Esophagus mucosa (tissue), 1 donor: ENCODE measurements at regions not wholly inside any gene's neighbourhood (a gene's known extent, or its start where the extent isn't known, plus 50 kb on each side); places are given as distances from the start of the nearest gene placed in this dataset.
A peak's percentile ranks its signal among the peaks of the same experiment; 100 is the strongest.

ENCODE experiments used
- ATAC-seq: fragments of 200-7000 bp; cut with Tn5 transposase; one replicate; pipeline ENCODE4 v1.9.1; 2020
- donor health status: DM: yes; HTN: yes; CAD: no.

DNA sequence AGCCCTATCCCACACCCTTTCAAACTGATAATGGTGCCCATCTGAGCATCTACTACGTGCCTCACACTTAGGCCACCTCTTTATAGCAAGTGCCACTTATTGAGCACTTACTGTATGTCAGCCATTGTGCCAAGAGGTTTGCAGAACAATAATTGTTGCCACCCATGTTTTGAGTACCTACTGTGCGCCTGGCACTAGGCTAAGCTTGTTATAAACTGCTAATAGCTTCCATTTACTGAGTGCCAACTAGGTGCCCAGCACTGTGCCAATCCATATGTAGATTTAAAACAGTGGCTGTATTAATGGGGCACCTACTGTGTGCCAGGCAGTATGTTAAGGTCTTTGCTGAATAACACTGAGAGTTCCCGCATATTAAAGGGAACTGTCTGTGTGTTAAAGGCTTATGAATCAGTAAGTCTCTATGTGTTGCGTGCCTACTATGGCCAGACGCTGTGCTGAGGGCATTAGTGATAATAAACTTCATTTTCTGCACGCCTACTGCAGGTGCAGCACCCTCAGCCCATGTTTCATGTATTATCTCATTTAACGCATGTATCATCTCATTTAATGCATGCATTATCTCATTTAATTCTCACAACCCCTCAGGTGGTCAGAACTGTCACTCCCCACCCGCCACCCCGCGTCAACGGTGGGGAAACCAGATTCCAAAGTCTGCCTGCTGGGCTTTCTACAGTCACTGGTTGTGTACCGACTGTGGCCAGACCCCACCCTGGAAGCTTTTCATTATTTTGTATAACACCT is 105.0 kb downstream of the PTPRS start:
- no peak for ATAC-seq

DNA sequence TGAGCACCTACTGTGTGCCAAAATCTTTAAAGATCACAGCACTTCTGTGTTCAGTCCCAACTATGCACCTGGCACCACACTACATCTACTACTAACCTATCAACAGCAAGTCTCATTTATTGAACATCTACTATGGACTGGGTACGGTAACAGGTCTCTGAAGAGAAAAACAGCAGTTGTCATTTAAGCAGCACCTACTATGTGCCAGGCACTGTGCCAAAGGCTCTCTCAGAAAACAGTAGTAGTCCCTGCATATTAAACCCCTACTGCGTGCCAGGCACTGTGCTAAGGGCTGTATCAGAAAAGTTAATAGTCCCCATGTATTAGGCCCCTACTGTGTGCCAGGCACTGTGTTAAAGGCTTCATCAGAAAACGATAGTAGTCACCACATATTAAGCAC is 106.2 kb downstream of the PTPRS start:
- ATAC-seq, result no peak

DNA sequence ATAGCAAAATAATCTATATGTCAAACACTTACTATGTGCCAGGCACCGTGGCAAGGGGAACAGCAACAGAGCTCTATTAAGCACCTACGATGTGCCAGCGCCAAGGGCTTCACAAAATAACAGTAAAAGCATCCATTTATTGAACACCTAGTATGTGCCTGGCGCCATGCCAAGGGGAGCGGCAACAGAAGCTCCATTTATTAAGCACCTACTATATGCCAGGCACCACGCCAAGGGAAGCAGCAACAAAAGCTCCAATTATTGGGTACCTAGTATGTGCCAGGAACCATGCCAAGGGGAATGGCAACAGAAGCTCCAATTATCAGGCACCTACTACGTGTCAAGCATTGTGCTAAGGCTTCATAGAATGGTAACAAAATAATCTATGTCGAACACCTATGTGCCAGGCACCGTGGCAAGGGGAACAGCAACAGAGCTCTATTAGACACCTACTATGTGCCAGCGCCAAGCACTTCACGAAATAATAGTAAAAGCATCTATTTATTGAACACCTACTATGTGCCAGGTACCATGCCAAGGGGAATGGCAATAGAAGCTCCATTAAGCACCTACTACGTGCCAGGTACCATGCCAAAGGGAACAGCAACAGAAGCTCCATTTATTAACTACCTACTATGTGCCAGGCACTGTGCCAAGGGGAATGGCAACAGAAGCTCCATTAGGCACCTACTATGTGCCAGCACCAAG is 107.7 kb downstream of the PTPRS start:
- ATAC-seq, result no peak

DNA sequence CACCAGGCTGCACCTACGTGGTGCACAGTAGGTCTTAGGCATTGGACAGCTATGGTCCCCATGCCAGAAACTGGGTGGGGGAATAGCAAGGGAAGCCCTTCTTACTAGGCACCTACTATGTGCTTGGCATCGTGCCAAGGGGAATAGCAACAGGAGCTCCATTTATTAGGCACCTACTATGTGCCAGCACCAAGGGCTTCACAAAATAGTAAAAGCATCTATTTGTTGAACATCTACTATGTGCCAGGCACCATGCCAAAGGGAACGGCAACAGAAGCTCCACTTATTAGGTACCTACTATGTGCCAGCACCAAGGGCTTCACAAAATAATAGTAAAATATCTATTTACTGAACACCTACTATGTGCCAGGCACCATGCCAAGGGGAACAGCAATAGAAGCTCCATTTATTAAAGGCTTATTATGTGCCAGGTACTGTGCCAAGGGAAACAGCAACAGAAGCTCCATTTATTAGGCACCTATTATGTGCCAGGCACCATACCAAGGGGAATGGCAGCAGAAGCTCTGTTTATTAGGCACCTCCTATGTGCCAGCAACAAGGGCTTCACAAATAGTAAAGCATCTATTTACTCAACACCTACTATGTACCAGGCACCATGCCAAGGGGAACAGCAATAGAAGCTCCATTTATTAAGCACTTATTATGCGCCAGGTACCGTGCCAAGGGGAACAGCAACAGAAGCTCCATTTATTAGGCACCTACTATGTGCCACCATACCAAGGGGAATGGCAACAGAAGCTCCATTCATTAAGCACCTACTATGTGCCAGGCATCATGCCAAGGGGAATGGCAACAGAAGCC is 108.5 kb downstream of the PTPRS start:
- no peak for ATAC-seq

DNA sequence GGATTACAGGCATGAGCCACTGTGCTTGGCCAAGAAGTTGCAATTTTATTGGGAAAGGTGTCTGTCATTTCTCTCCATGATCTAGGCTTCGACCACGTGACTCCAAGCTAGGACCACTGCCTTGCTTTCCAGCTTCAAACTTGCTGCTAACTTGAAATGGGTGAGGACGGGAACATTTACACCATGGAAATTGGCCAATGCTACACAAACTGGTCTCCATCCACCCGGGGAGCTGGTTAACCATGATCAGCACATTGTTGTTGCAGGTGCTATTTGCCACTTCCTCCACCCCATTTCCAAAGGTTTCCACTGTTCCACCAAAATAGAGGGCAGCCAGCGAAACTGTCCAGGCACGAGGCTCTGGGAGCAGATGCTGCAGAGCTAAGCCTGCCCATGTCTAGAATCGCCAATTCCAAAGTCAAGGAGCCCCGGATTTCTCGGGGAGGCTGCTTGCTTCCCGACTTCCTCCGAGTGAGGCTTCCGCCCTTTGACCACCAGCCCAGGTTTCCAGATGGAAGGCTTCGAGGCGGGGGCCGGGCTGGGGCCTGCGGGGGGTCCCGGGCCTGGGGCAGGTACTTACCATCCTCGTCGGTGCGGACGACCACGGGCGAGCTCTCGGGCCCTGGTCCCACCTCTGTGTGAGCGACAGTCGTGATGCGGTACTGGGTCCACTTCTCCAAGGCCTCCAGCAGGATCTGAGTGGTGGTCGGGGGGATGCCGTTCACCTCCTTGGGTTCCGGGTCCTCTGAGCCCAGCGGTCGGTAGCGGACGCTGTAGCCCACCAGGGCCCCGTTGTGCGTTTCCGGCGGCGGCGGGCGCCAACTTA is 109.7 kb downstream of the PTPRS start:
- no peak for ATAC-seq

DNA sequence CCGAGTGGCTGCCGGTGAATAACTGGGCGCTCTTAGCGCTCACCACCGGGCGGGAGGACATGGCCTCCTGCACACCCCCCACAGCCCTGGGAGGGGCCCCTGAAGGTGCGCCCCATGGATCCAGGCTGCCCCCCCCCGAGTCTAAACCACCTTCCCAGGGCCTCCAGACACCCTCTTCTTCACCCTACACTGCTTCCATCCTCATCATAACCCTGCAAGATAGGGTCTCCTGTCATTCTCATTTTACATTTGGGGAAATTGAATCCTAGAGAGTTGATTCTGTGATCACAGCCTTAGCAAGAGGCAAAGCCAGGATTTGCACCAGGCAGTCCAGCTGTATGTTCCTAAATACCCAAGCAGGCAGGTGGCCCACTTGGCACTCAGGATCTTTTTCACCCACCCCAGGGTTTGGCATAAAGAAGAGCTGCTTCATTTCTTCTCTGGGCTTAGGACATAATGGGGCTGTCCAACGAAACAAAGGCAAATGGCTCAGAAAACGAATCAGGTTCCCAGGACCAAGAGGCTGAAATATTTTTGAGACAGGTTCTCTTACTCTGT is 110.8 kb downstream of the PTPRS start:
- ATAC-seq, result no peak

DNA sequence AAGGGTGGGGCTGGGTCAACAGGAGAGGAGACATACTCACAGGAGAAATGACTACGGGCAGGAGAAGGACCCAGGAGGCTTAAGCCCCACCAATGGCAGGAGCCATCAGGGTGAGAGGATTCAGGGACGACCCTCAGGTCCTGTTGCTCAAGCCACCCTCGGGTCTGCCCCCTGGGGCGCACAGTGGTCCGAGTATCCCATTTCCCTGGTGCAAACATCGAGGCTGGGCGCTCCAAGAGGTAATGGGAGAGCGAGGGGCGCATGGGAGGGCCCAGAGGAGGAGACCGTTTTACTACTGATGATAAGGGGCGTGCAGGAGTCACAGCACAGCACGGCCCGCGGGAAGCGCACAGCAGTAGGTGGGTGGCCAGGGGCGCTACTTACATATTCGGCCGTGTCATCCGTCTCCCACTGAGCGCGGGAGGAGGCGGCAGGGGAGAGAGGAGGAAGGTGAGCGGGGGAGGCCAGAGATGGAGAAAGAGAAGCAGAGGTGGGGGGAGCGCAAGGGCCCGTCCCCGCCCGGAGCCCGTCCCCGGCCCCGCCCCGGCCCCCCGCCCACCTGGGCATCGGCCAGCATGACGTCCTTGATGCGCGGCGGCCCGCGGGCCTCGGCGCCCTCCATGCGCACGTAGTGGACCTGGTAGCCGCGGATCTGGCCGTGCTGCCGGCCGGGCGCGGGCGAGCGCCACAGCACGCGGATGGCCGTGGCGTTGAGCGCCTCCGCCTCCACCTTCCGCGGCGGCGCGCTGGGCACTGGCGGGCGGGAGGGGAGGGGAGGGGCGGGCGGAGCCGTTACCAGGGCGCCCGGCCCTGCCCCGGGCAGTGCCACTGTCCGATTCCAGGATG is 111.5 kb downstream of the PTPRS start:
- ATAC-seq, result peak; percentile 55

DNA sequence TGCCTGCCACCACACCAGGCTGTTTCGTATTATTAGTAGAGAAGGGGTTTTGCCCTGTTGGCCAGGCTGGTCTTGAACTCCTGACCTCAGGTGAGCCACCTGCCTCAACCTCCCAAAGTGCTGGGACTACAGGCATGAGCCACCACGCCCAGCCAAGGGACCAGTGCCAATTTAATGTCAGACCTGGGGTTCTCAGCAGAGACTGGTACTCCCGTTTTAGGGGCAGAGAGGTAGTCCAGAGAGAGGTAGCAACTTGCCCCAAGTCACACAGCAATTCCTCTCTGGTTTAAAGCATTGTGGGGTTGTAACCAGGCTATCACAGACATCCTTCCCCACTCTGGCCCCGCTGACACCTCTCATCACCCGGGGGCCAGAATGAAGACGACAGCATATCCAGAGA is 112.1 kb downstream of the PTPRS start:
- ATAC-seq, result no peak

DNA sequence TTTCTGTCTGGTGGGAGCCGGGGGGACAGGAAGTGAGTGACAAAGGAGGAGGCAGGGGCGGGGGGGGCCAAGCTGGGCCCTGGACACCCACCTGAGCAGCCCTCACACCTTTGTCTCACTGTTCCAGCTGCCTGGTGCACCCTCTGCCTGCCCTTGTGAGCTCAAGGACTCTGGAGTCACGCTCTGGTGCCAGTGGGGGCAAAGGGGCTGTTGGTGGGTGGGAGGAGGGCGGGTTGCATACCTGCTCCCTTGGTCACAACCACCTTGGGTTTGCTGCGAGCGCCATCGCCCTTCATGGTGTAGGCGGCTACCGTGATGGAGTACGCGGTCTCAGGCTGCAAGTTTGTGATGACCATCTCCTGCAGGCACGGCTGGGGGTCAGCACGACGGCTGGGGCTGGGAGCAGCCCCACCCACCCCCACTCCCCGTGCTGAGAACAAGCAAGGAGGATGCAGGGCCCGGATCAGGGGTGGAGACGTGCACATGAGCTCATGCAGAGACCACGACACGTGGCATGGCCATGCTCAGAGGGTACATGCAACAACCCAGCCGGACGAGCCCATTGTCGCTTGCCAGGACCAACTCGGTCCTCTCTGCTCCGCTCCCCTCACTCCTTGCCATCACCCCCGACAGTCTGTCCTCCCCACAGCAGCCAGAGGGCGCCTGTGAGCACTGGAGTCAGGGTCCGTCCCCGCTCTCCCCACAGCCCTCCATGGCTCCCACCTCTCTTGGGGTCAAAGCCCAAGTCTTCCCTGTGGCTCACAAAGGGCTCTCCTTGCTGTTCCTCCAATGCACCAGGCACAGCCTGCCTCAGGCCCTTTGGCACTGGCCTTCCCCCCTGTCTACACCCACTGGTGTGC is 114.9 kb downstream of the PTPRS start:
- no peak for ATAC-seq

DNA sequence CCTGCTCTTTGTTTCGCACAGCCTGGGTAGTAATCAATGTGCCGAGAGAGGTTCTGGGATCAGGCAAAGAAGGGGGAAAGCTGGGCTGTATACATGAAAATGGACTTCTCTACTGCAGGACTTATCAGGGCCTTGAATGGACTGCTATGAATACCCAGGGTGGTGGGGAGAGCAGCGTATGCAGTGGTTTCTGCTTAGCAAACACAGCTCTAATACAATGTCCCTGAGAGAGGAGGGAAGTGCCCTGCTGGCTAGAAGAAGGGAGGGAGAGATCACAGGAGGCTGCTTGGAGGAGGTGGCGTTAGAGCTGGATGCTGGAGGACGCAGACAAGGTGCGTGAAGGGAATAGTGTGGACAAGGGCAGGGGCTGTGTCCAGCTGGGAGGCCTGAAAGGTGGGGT is 116.1 kb downstream of the PTPRS start:
- ATAC-seq, result no peak

DNA sequence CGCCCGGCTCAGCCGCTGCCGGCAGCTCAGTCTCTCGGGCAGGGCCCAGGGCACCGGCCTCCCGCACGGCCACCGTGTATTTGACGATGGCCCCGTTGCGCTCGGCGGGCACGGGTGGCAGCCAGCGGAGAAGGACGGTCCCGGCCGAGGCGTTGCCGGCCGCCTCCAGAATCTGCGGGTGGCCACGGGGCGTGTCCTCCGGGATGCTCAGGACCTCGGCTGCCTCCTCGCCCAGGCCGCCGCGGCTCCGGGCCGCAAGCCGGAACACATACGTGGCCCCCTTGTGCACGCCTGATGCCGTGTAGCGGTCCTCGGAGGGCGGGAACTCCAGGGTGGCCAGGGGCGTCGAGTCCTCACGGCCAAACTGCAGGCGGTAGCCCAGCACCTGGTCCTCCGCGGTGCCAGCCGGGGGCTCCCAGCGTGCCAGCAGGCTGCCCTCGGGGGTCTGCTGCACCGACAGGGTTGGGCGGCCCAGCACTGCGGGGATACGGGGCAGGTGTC is 117.7 kb downstream of the PTPRS start:
- peak; percentile 6 for ATAC-seq

DNA sequence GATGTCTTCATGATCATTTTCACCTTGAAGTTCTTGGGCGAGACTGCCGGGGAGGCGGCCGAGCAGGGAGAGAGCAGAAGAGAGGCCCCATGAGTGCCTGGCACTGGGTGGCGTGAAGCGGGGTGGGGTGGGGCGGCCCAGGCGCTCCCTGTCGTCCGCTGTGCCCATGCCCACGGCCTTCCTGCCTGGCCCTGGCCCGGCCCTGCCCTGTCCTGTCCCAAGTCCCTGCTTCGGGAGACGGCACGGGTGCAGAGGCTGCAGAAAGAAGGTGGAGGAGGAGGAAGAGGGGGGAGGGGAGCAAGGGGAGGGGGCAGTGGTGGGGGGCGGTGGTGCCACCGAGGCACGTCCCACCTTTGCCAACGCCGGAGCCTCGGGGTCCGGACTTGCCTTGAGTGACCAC is 118.4 kb downstream of the PTPRS start:
- ATAC-seq, result no peak

DNA sequence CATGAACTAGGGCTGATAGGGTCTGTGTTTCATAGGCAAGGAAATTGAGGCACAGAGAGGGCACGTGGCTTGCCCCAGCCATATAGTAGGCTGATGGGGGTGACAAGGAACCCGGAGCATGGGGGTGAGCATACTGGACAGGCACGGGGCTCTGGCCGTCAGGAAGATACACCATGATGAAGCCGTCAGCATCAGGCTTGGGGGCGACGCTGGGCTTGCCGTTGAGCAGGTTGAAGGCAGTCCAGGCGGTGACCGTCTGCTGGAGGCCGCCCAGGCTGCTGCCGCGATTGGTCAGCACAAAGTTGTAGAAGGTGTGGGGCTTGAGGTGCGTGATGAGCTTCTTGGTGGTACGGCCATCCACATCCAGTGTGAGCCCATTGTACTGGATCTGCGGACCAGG is 119.7 kb downstream of the PTPRS start:
- no peak for ATAC-seq

DNA sequence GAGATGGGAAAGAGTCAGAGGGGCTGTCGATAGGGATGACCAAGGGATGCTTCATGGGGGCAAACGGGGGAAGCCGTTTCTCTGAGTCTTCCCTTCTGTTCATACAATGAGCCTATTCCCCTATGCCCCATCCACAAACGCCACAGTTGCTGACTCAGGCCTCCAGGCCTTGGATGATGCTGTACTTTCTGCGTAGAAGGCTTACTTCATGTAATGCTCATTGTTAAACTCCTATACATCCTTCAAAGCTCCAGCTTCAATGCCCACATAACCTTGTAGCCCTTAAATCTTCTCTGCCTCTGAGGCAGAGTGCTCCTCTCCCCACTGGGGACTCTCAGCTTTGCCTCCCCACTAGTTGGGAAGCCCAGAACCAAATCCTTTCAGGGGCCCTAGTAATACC is 120.3 kb downstream of the PTPRS start:
- no peak for ATAC-seq

DNA sequence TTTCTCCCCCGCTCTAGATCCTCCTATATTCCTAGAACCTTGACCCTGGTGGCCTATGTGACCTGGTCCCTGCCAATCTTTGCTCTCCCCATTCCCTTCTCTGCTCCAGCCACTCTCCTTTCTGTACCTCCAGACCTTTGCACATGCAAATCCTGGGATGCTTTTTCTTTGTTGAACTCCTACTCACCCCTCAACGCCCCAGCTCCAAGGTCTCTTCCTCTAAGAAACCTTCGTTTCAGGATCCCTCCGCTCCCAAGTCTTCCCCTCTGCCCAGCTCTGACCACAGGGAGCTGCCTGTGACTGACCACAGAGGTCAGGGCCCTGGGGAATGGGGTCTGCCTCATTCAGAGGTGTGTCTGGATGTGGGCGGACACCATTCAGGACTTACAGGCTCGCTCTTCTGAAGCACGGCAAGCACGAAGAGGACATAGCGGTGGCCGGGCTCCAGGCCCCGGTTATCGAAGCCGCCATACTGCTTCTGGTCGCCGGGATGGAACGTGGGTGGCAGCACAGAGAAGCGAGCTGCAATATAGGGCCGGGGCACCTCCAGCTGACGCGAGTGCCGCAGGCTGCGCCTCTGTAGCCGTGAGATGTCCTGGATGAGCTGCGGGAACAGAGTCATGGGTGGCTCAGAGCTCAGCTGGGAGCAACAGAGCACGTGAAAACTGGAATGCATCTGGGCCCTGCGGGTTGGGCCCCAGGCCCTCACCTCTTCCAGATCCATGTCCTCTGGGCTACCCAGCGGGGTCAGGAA is 120.9 kb downstream of the PTPRS start:
- ATAC-seq, result no peak

DNA sequence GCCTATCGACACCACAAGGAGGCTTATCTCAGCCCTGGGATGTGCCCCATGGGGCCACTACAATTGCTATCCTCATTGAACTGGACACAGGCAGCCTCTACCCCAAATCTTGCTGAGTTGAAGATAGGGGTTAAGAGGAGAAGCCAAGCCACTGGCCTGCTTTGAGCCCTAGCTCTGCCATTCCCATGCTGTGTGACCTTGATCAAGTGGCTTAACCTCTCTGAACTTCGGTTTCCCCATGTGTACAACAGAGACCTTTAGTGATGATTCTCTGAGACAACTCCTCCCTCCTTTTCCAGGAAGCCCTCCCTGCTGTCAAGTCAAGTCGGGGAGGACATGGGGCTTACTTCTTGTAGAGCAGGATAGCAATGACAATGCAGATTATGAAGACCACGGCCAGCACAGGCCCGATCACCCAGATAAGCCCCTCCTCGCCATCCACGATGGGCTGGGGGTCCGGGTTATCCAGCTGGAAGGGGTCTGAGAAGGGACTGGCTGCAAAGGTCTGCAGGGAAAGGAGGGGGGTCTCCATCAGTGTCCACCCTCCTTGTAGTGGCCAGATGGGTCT is 121.6 kb downstream of the PTPRS start:
- ATAC-seq, result no peak

DNA sequence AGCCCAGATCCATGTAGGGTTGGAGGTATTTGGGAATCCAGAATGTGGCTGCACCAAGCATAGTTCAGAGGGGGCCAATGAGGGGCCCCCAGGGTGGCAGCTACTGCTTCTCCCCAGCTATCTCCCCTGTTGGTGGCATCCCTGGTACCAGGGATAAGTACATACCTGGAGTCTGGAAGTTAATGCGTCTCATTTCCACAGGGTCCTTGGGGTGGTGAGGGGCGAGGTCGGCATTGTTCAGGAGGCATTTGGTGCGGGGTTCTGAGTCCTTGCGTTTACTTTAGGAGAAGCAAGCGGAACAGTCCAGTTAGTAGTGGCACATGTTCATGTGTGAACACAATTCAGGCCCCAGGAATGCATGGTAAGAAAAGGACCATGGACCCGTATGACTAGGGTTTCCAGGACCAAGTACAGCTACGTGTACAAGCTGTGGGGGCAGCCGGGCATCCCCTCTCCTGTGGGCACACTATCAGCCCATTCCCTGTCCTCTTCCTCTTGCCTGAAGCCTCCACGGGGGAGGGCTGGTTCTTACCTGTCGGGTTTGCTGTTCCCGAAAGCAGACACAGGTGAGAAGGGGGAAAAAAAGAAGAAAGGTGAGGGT is 122.3 kb downstream of the PTPRS start:
- no peak for ATAC-seq

DNA sequence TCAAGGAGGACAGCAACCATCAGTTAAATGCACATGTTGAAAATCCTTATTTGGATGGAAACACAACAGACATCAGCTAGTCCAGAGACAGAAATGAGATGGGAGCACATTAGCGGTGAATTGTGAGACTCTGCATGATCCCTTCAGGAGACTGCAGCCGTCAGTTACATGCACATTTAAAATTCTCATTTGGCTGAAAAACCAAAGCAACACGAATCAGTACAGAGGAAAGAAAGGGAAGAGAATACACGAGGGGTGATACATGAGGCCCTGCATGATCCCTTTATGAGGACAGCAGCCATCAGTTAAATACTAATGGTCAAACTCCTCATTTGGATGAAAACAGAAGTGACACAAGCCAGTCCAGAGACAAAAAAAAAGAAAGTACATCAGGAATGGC is 123.4 kb downstream of the PTPRS start:
- ATAC-seq, result no peak
